NCI-H2107 (cell line): ENCODE measurements at regions not wholly inside any gene's neighbourhood (a gene's known extent, or its start where the extent isn't known, plus 50 kb on each side); places are given as distances from the start of the nearest gene placed in this dataset.

Source experiments
- DNase-seq: peaks from one replicate; lab custom pipeline; 2025; lab: John Stamatoyannopoulos, UW

GRCh38 chr6:26290941-26291340, 74.1 kb upstream of the BTN3A2 start:
- DNase-seq: no peak

GRCh38 chr6:26292709-26293108, 72.3 kb upstream of the BTN3A2 start:
- no peak for DNase-seq

GRCh38 chr6:26294302-26294701, 70.7 kb upstream of the BTN3A2 start:
- no peak for DNase-seq

GRCh38 chr6:26295691-26296555, 69.1 kb upstream of the BTN3A2 start:
- no peak for DNase-seq

- no peak for DNase-seq
Observed at GRCh38 chr6:26296556-26296856, 68.5 kb upstream of the BTN3A2 start.

- DNase-seq: no peak
Observed at GRCh38 chr6:26296857-26297648, 67.9 kb upstream of the BTN3A2 start.

GRCh38 chr6:26299286-26300042, 65.5 kb upstream of the BTN3A2 start:
- DNase-seq: no peak

GRCh38 chr6:26300043-26300331, 65.0 kb upstream of the BTN3A2 start:
- no peak for DNase-seq

- no peak for DNase-seq
Observed at GRCh38 chr6:26300359-26300758, 64.6 kb upstream of the BTN3A2 start.

GRCh38 chr6:26300828-26301227, 64.2 kb upstream of the BTN3A2 start:
- DNase-seq: no peak

GRCh38 chr6:26301638-26302037, 63.4 kb upstream of the BTN3A2 start:
- DNase-seq: no peak

GRCh38 chr6:26302941-26303559, 61.9 kb upstream of the BTN3A2 start:
- no peak for DNase-seq

- no peak for DNase-seq
Observed at GRCh38 chr6:26304213-26304796, 60.7 kb upstream of the BTN3A2 start.

- DNase-seq: no peak
Observed at GRCh38 chr6:26304797-26305640, 60.0 kb upstream of the BTN3A2 start.

- no peak for DNase-seq
Observed at GRCh38 chr6:26305641-26305969, 59.4 kb upstream of the BTN3A2 start.

GRCh38 chr6:26306232-26306631, 58.8 kb upstream of the BTN3A2 start:
- DNase-seq: no peak

- no peak for DNase-seq
Observed at GRCh38 chr6:26307850-26308249, 57.1 kb upstream of the BTN3A2 start.

- no peak for DNase-seq
Observed at GRCh38 chr6:26309731-26310142, 55.3 kb upstream of the BTN3A2 start.

GRCh38 chr6:26311012-26311384, 54.0 kb upstream of the BTN3A2 start:
- no peak for DNase-seq

- DNase-seq: no peak
Observed at GRCh38 chr6:26311385-26312095, 53.5 kb upstream of the BTN3A2 start.

GRCh38 chr6:26312096-26312463, 52.9 kb upstream of the BTN3A2 start:
- DNase-seq: no peak
